HCT116 (cell line): ENCODE measurements at regions not wholly inside any gene's neighbourhood (a gene's known extent, or its start where the extent isn't known, plus 50 kb on each side); places are given as distances from the start of the nearest gene placed in this dataset.

Experiments used
- CBX3 ChIP-seq: IDR thresholded peaks from 2 replicates; pipeline ENCODE4 v1.6.1; 2012; ENCODE audit warnings: low read depth
- EZH2phosphoT487 ChIP-seq: fragments of 200-600 bp; IDR thresholded peaks from 2 replicates; pipeline ENCODE4 v1.6.1; 2018; ENCODE audit warnings: antibody characterized with exemption, borderline replicate concordance
- JUND ChIP-seq: IDR thresholded peaks from 2 replicates; pipeline ENCODE4 v1.6.1; 2012
- TF ChIP-seq, protein P1 (sequence below), 3 experiments: fragments of 200-600 bp in 1 of 3; sonication (generic) in 1 of 3; IDR thresholded peaks in 2 of 3; conservative IDR thresholded peaks in 1 of 3; 2 replicates each; pipeline ENCODE4 v1.5.1; 2012 to 2017; ENCODE audit warnings: low read depth in 2 of 3, low read length in 2 of 3, antibody characterized with exemption in 1 of 3, borderline replicate concordance in 1 of 3, control low read depth in 1 of 3, mild to moderate bottlenecking in 1 of 3, mixed read lengths in 1 of 3, mixed run types in 1 of 3, moderate library complexity in 1 of 3; ENCODE audit not compliant: insufficient read depth in 1 of 3
- TF ChIP-seq, protein P2 (sequence below): IDR thresholded peaks from 2 replicates; pipeline ENCODE4 v1.6.1; 2012

DNA sequence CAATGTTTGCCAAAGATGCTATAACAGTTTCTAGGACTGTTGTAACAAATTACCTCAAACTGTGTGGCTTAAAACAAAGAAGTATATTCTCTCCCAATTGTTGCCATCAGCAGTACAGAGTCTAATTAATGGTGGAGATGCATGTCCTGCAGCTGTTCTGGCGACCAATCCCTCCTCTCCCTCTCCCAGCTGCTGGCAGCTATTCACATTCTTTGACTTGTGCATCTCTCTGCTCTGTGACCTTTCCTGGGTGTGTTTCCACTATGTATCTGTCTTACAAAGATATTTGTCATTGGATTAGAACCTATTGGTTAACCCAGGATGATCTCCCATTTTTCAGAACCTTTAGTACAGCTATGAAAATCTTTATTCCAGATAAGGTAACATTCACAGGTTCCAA is 561.7 kb upstream of the POM121L12 start:
- TF ChIP-seq, protein P1, sequence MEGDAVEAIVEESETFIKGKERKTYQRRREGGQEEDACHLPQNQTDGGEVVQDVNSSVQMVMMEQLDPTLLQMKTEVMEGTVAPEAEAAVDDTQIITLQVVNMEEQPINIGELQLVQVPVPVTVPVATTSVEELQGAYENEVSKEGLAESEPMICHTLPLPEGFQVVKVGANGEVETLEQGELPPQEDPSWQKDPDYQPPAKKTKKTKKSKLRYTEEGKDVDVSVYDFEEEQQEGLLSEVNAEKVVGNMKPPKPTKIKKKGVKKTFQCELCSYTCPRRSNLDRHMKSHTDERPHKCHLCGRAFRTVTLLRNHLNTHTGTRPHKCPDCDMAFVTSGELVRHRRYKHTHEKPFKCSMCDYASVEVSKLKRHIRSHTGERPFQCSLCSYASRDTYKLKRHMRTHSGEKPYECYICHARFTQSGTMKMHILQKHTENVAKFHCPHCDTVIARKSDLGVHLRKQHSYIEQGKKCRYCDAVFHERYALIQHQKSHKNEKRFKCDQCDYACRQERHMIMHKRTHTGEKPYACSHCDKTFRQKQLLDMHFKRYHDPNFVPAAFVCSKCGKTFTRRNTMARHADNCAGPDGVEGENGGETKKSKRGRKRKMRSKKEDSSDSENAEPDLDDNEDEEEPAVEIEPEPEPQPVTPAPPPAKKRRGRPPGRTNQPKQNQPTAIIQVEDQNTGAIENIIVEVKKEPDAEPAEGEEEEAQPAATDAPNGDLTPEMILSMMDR (IDR thresholded peaks at IDR 0.05 in 2 of 3, conservative IDR thresholded peaks at IDR 0.05 in 1 of 3; ENCODE audit: borderline replicate concordance in 1 of 3, insufficient read depth in 1 of 3, low read depth in 2 of 3, low read length in 2 of 3): no peak
- TF ChIP-seq EZH2phosphoT487 (no peak), JUND (no peak), CBX3 (no peak)
- TF ChIP-seq, protein P2, sequence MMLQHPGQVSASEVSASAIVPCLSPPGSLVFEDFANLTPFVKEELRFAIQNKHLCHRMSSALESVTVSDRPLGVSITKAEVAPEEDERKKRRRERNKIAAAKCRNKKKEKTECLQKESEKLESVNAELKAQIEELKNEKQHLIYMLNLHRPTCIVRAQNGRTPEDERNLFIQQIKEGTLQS: no peak
